ENCODE measurements at regions not wholly inside any gene's neighbourhood (a gene's known extent, or its start where the extent isn't known, plus 50 kb on each side); places are given as distances from the start of the nearest gene placed in this dataset.
"Not testable (repeated sequence)": the region's sequence is repeated elsewhere in the genome, so short reads cannot be mapped to it uniquely, and the experiment has no call there.

GRCh38 chr14:25350021-25350420 lies 300.1 kb upstream of the STXBP6 start:
- no peak for DNase-seq
- H3K9ac ChIP-seq (ENCODE audit: low read depth in 2 of 2, low read length in 2 of 2) = no peak overlapping the region
- intact Hi-C loops (cut with DNase I) = no loop called here
- TF ChIP-seq CTCF (IDR thresholded peaks at IDR 0.05) = no peak
- H3K4me1 ChIP-seq = no peaks in the 10 kb centered on the region
- H3K9me3 ChIP-seq = no peaks in the 10 kb centered on the region
- H3K36me3 ChIP-seq = no peaks in the 10 kb centered on the region
- H3K27ac ChIP-seq = no peak overlapping the region
- no peak overlapping the region for H3K4me3 ChIP-seq
- no peaks in the 10 kb centered on the region for H3K27me3 ChIP-seq

- TF ChIP-seq CTCF (IDR thresholded peaks at IDR 0.05) = no peak
- Histone ChIP-seq H3K4me1 (no peaks in the 10 kb centered on the region), H3K27me3 (no peaks in the 10 kb centered on the region), H3K9me3 (no peaks in the 10 kb centered on the region), H3K9ac (ENCODE audit: low read depth in 2 of 2, low read length in 2 of 2) (no peak overlapping the region), H3K27ac (no peak overlapping the region), H3K36me3 (no peaks in the 10 kb centered on the region), H3K4me3 (no peak overlapping the region)
- DNase-seq = no peak
- intact Hi-C loops (cut with DNase I) = no loop called here
Observed at GRCh38 chr14:25349269-25349668, 299.3 kb upstream of the STXBP6 start.

GRCh38 chr14:25340882-25341281 lies 290.9 kb upstream of the STXBP6 start:
- H3K36me3 ChIP-seq = no peaks in the 10 kb centered on the region
- H3K9ac ChIP-seq (ENCODE audit: low read depth in 2 of 2, low read length in 2 of 2) = no peak overlapping the region
- H3K27me3 ChIP-seq = no peaks in the 10 kb centered on the region
- intact Hi-C loops (cut with DNase I) = no loop called here
- no peak for TF ChIP-seq CTCF (IDR thresholded peaks at IDR 0.05)
- no peaks in the 10 kb centered on the region for H3K9me3 ChIP-seq
- no peak overlapping the region for H3K27ac ChIP-seq
- H3K4me1 ChIP-seq = no peaks in the 10 kb centered on the region
- no peak for DNase-seq
- H3K4me3 ChIP-seq = no peak overlapping the region

GRCh38 chr14:25322784-25323183 lies 272.8 kb upstream of the STXBP6 start:
- no peak for DNase-seq
- TF ChIP-seq CTCF (IDR thresholded peaks at IDR 0.05) = no peak
- intact Hi-C loops (cut with DNase I) = no loop called here
- no peak overlapping the region for H3K27ac ChIP-seq
- no peaks in the 10 kb centered on the region for H3K27me3 ChIP-seq
- H3K9ac ChIP-seq (ENCODE audit: low read depth in 2 of 2, low read length in 2 of 2) = no peak overlapping the region
- no peaks in the 10 kb centered on the region for H3K4me1 ChIP-seq
- H3K36me3 ChIP-seq = no peaks in the 10 kb centered on the region
- no peak overlapping the region for H3K4me3 ChIP-seq
- H3K9me3 ChIP-seq = no peaks in the 10 kb centered on the region

GRCh38 chr14:25316007-25316406 lies 266.1 kb upstream of the STXBP6 start:
- H3K9ac ChIP-seq (ENCODE audit: low read depth in 2 of 2, low read length in 2 of 2); H3K9me3 ChIP-seq; H3K36me3 ChIP-seq; H3K4me1 ChIP-seq; DNase-seq; intact Hi-C loops (cut with DNase I); H3K27ac ChIP-seq; H3K27me3 ChIP-seq; H3K4me3 ChIP-seq: not testable (repeated sequence)

GRCh38 chr14:25308244-25308643 lies 258.3 kb upstream of the STXBP6 start:
- Histone ChIP-seq H3K9me3 (no peaks in the 10 kb centered on the region), H3K27ac (no peak overlapping the region), H3K9ac (ENCODE audit: low read depth in 2 of 2, low read length in 2 of 2) (no peak overlapping the region), H3K4me3 (no peak overlapping the region), H3K4me1 (no peaks in the 10 kb centered on the region), H3K36me3 (no peaks in the 10 kb centered on the region), H3K27me3 (no peaks in the 10 kb centered on the region)
- TF ChIP-seq CTCF (IDR thresholded peaks at IDR 0.05) = no peak
- intact Hi-C loops (cut with DNase I) = loop anchor here (5.0 kb wide), 1 partner anchor 89 kb away; no protein-coding TSS in a partner anchor
- DNase-seq = peak; percentile 51

All from colonic mucosa (tissue), 4 donors.